Right lobe of liver (tissue), 6 donors: ENCODE measurements at regions not wholly inside any gene's neighbourhood (a gene's known extent, or its start where the extent isn't known, plus 50 kb on each side); places are given as distances from the start of the nearest gene placed in this dataset.

Source experiments
- ATAC-seq, 4 donors: fragments of 200-7000 bp; cut with Tn5 transposase; one replicate each; pipeline ENCODE4 v1.9.1; 2020; ENCODE audit warnings: mild to moderate bottlenecking in 4 of 4, moderate library complexity in 4 of 4
- DNase-seq, 3 donors: peaks; one replicate each; pipeline ENCODE4 v3.0.0-alpha.2; 2020
- H3K27ac ChIP-seq, 3 donors: fragments of 200-600 bp; one replicate each; pipeline ENCODE4 v1.8.0; 2022
- H3K27me3 ChIP-seq, 2 donors: fragments of 200-600 bp; one replicate each; pipeline ENCODE4 v1.8.0; 2022
- H3K36me3 ChIP-seq, 4 donors: fragments of 200-600 bp; sonication (generic) in 1 of 4; one replicate each; pipeline versions ENCODE4 v1.5.1 to v1.8.0; 2017 to 2022; ENCODE audit warnings: control low read depth in 1 of 4
- H3K4me1 ChIP-seq, 4 donors: fragments of 200-600 bp; sonication (generic) in 1 of 4; one replicate each; pipeline versions ENCODE4 v1.5.1 to v1.8.0; 2017 to 2022; ENCODE audit warnings: control low read depth in 1 of 4
- H3K4me3 ChIP-seq, 3 donors: fragments of 200-600 bp; one replicate each; pipeline ENCODE4 v1.8.0; 2022
- H3K9me3 ChIP-seq, 4 donors: fragments of 200-600 bp; sonication (generic) in 1 of 4; one replicate each; pipeline versions ENCODE4 v1.5.1 to v1.8.0; 2017 to 2022; ENCODE audit warnings: control low read depth in 1 of 4
- POLR2A ChIP-seq: fragments of 450-650 bp; IDR thresholded peaks from one replicate; pipeline ENCODE4 v1.6.1; 2017; ENCODE audit warnings: antibody characterized with exemption, mild to moderate bottlenecking
- WGBS: methylation state at CpG from one replicate; pipeline ENCODE4 v1.1.6; 2018; ENCODE audit warnings: low coverage, low lambda C conversion rate; ENCODE audit not compliant: insufficient coverage; ENCODE audit errors: missing lambda C conversion rate; 5-methylcytosine and 5-hydroxymethylcytosine counted together
- intact Hi-C, 2 donors: fragments of 100-400 bp; cut with DNase I; formaldehyde crosslinking; loops; one replicate each; pipeline versions ENCODE4 v1.11.2 to v1.14.1; 2022
- TF ChIP-seq, protein P1 (sequence below), 4 donors: fragments of 200-600 bp in 3 of 4; fragments of 450-650 bp in 1 of 4; IDR thresholded peaks; one replicate each; pipeline versions ENCODE4 v1.5.1 to v1.8.0; 2016 to 2022; ENCODE audit warnings: antibody characterized with exemption in 4 of 4, mild to moderate bottlenecking in 2 of 4
- donor health status: DM: no; HTN: yes; CAD: no.
- donor health status: DM: no; HTN: no; CAD: no.
- donor health status: DM: no; HTN: no; CAD: no.
- donor health status: DM: no; HTN: yes; CAD: no.
- donor health status: DM: no; HTN: yes; CAD: no.

DNA sequence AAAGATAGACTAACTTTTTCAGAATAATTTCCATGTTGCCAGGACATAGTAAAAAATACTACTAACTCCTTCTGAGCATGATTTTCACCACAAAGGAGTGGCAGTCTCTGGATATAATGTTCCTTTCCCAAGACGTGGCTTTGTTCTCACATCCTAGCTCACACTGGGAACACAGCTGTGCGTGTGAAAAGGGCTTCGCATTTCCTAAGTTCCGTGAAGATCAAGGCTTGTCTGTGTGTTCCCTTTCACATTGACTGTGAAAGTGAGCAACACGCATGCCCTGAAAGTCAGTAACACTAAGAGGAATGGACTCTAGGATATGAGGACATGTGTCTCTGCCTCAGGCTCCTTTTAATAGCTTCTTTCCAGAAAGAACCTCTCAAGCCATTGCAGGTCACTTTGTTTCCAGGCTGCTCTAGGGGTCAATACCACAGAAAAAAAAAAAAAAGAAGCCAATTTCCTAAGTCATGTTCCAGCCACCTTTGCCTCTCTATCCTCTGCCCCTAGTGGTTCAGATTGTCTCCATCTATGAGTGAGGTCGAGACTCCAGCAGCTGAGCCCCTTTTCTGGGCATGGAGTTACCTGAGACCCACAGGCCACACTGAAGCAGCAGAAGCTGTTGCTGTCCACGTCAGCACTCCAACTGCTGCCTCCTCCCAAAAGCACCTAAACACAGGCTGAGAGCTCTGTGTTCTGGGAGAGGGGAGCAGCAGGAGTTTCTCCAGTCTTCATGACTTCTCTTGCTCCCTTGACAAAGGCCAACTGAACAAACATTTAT lies 355.9 kb downstream of the RSL24D1 start:
- no peak for TF ChIP-seq POLR2A
- TF ChIP-seq, protein P1, sequence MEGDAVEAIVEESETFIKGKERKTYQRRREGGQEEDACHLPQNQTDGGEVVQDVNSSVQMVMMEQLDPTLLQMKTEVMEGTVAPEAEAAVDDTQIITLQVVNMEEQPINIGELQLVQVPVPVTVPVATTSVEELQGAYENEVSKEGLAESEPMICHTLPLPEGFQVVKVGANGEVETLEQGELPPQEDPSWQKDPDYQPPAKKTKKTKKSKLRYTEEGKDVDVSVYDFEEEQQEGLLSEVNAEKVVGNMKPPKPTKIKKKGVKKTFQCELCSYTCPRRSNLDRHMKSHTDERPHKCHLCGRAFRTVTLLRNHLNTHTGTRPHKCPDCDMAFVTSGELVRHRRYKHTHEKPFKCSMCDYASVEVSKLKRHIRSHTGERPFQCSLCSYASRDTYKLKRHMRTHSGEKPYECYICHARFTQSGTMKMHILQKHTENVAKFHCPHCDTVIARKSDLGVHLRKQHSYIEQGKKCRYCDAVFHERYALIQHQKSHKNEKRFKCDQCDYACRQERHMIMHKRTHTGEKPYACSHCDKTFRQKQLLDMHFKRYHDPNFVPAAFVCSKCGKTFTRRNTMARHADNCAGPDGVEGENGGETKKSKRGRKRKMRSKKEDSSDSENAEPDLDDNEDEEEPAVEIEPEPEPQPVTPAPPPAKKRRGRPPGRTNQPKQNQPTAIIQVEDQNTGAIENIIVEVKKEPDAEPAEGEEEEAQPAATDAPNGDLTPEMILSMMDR (IDR thresholded peaks at IDR 0.05) = no peak
- ATAC-seq (no peak), DNase-seq (no peak)
- no peaks in the 10 kb centered on the region for H3K36me3 ChIP-seq
- WGBS = 34% methylated on average over 4 of the region's 7 CpGs
- no peaks in the 10 kb centered on the region for H3K4me1 ChIP-seq
- intact Hi-C loops = no loop called here
- H3K27me3 ChIP-seq = no peaks in the 10 kb centered on the region
- H3K9me3 ChIP-seq = no peaks in the 10 kb centered on the region
- no peak overlapping the region for H3K27ac ChIP-seq
- no peak overlapping the region for H3K4me3 ChIP-seq

GRCh38 chr15:54839379-54839778 lies 357.4 kb downstream of the RSL24D1 start:
- TF ChIP-seq POLR2A = no peak
- TF ChIP-seq, protein P1 (IDR thresholded peaks at IDR 0.05) = no peak
- Histone ChIP-seq H3K4me3 (no peak overlapping the region), H3K27me3 (no peaks in the 10 kb centered on the region), H3K27ac (no peak overlapping the region), H3K36me3 (no peaks in the 10 kb centered on the region), H3K4me1 (no peaks in the 10 kb centered on the region), H3K9me3 (no peaks in the 10 kb centered on the region)
- intact Hi-C loops = no loop called here
- ATAC-seq (no peak), DNase-seq (no peak)
- WGBS = 41% methylated on average over 2 of the region's 2 CpGs

DNA sequence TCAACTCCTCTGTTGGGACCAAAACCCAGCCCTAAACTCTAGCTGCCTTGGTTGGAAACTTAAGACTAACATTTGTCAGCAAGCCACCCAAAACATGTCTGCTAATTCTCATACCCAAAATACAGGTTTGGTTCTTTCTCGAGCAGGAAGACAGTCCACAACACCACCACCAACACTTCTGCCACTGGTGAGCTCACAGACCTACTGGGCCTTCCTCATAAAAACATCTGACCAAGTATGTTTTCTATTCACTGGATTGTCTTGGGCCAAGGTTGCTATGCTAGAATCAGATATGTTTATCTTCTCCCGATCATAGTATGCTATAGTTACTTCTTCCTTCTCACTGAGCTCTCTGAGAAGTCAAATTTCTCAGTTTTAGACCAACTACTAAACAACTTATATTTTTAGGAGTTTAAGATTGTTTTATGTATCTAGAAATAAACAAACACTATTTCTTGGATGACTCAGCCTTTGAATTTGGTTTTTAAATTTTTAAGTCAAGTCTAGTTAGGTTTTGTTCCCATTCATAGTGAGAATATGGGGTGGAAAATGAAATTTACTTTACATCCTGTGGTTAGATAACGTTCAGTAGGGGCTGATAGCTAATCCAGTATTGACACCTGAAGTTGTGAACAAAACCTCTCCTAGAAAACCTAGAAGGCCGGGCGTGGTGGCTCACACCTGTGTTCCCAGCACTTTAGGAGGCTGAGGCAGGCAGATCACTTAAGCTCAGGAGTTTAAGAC lies 360.5 kb downstream of the RSL24D1 start:
- 40% methylated on average over 5 of the region's 5 CpGs for WGBS
- H3K27me3 ChIP-seq = no peaks in the 10 kb centered on the region
- no peaks in the 10 kb centered on the region for H3K9me3 ChIP-seq
- ATAC-seq = no peak
- TF ChIP-seq, protein P1 (IDR thresholded peaks at IDR 0.05) = no peak
- TF ChIP-seq POLR2A = no peak
- intact Hi-C loops = no loop called here
- H3K4me1 ChIP-seq = no peaks in the 10 kb centered on the region
- H3K36me3 ChIP-seq = no peaks in the 10 kb centered on the region
- DNase-seq = no peak
- no peak overlapping the region for H3K27ac ChIP-seq
- no peak overlapping the region for H3K4me3 ChIP-seq

GRCh38 chr15:54829821-54830220 lies 366.9 kb downstream of the RSL24D1 start:
- TF ChIP-seq, protein P1 (IDR thresholded peaks at IDR 0.05) = no peak
- TF ChIP-seq POLR2A = no peak
- intact Hi-C loops = no loop called here

More at GRCh38 chr15:54829821-54830220, 366.9 kb downstream of the RSL24D1 start:
- Histone ChIP-seq H3K27ac (no peak overlapping the region), H3K4me1 (no peaks in the 10 kb centered on the region), H3K36me3 (no peaks in the 10 kb centered on the region), H3K4me3 (no peak overlapping the region), H3K9me3 (no peaks in the 10 kb centered on the region), H3K27me3 (no peaks in the 10 kb centered on the region)
- ATAC-seq (no peak), DNase-seq (no peak)
- 21% methylated on average over 1 of the region's 1 CpG for WGBS
